Liver (tissue), 8 donors: ENCODE measurements at regions not wholly inside any gene's neighbourhood (a gene's known extent, or its start where the extent isn't known, plus 50 kb on each side); places are given as distances from the start of the nearest gene placed in this dataset.

ENCODE experiments used
- DNase-seq: peaks from one replicate; pipeline ENCODE4 v3.0.0-alpha.2; 2017; ENCODE audit warnings: low spot score
- H3K27ac ChIP-seq, 2 donors: one replicate each; pipeline ENCODE4 v1.7.0; 2013; ENCODE audit warnings: inconsistent platforms in 2 of 2, low read length in 2 of 2, control low read depth in 1 of 2, low read depth in 1 of 2, mild to moderate bottlenecking in 1 of 2
- H3K27me3 ChIP-seq, 4 donors: one replicate each; pipeline versions ENCODE4 v1.6.1 to v1.7.0; 2013; ENCODE audit warnings: low read length in 3 of 4, inconsistent platforms in 1 of 4, mild to moderate bottlenecking in 1 of 4, moderate library complexity in 1 of 4; ENCODE audit not compliant: control insufficient read depth in 4 of 4, insufficient read depth in 4 of 4
- H3K36me3 ChIP-seq, 4 donors: one replicate each; pipeline versions ENCODE4 v1.6.1 to v1.7.0; 2013; ENCODE audit warnings: low read length in 3 of 4, mild to moderate bottlenecking in 3 of 4, low read depth in 1 of 4, moderate library complexity in 1 of 4; ENCODE audit not compliant: control insufficient read depth in 4 of 4, insufficient read depth in 3 of 4
- H3K4me1 ChIP-seq, 4 donors: one replicate each; pipeline versions ENCODE4 v1.6.1 to v1.7.0; 2013; ENCODE audit warnings: low read length in 3 of 4, mild to moderate bottlenecking in 3 of 4, moderate library complexity in 1 of 4; ENCODE audit not compliant: control insufficient read depth in 4 of 4, insufficient read depth in 4 of 4
- H3K4me3 ChIP-seq, 3 donors: one replicate each; pipeline versions ENCODE4 v1.6.1 to v1.7.0; 2013; ENCODE audit warnings: low read length in 3 of 3, control low read depth in 1 of 3, low read depth in 1 of 3, mild to moderate bottlenecking in 1 of 3
- H3K9ac ChIP-seq, 2 donors: one replicate each; pipeline ENCODE4 v1.7.0; 2013; ENCODE audit warnings: low read length in 2 of 2, mild to moderate bottlenecking in 2 of 2, moderate library complexity in 2 of 2, control low read depth in 1 of 2, low read depth in 1 of 2
- H3K9me3 ChIP-seq, 4 donors: one replicate each; pipeline versions ENCODE4 v1.6.1 to v1.7.0; 2013; ENCODE audit warnings: low read length in 3 of 4; ENCODE audit not compliant: control insufficient read depth in 4 of 4
- ATF3 ChIP-seq: IDR thresholded peaks from 2 replicates; pipeline ENCODE4 v1.6.1; 2016; ENCODE audit warnings: antibody characterized with exemption
- CTCF ChIP-seq: fragments of 150-350 bp; IDR thresholded peaks from 2 replicates; pipeline ENCODE4 v1.5.1; 2017; ENCODE audit warnings: improper control_type of control experiment, low read depth, low read length; ENCODE audit not compliant: missing input control
- EGR1 ChIP-seq, 2 donors: IDR thresholded peaks; 2 replicates each; pipeline ENCODE4 v1.6.1; 2016 to 2018; ENCODE audit warnings: antibody characterized with exemption in 2 of 2, low read depth in 2 of 2
- FOXA2 ChIP-seq: IDR thresholded peaks from 2 replicates; pipeline ENCODE4 v1.6.1; 2016; ENCODE audit warnings: antibody characterized with exemption
- GABPA ChIP-seq, 2 donors: IDR thresholded peaks in 1 of 2; conservative IDR thresholded peaks in 1 of 2; 2 replicates each; pipeline ENCODE4 v1.6.1; 2016; ENCODE audit warnings: antibody characterized with exemption in 2 of 2, mild to moderate bottlenecking in 1 of 2, moderate library complexity in 1 of 2
- HNF4A ChIP-seq, 2 donors: conservative IDR thresholded peaks; 2 replicates each; pipeline ENCODE4 v1.6.1; 2016; ENCODE audit warnings: antibody characterized with exemption in 2 of 2, mild to moderate bottlenecking in 2 of 2
- JUND ChIP-seq, 2 donors: IDR thresholded peaks; 2 replicates each; pipeline ENCODE4 v1.6.1; 2016; ENCODE audit warnings: antibody characterized with exemption in 2 of 2
- NR2F2 ChIP-seq: IDR thresholded peaks from 2 replicates; pipeline ENCODE4 v1.6.1; 2016; ENCODE audit warnings: antibody characterized with exemption
- RAD21 ChIP-seq, 2 donors: IDR thresholded peaks; 2 replicates each; pipeline ENCODE4 v1.6.1; 2016; ENCODE audit warnings: antibody characterized with exemption in 2 of 2, mild to moderate bottlenecking in 2 of 2
- REST ChIP-seq: IDR thresholded peaks from 2 replicates; pipeline ENCODE4 v1.6.1; 2016; ENCODE audit warnings: antibody characterized with exemption, mild to moderate bottlenecking
- RXRA ChIP-seq, 2 donors: IDR thresholded peaks; 2 replicates each; pipeline ENCODE4 v1.6.1; 2017 to 2018; ENCODE audit warnings: antibody characterized with exemption in 2 of 2, mild to moderate bottlenecking in 1 of 2
- SP1 ChIP-seq: IDR thresholded peaks from 2 replicates; pipeline ENCODE4 v1.6.1; 2018; ENCODE audit warnings: antibody characterized with exemption, mild to moderate bottlenecking
- TAF1 ChIP-seq: conservative IDR thresholded peaks from 2 replicates; pipeline ENCODE4 v1.6.1; 2016; ENCODE audit warnings: antibody characterized with exemption, mild to moderate bottlenecking
- YY1 ChIP-seq: IDR thresholded peaks from 2 replicates; pipeline ENCODE4 v1.6.1; 2016; ENCODE audit warnings: antibody characterized with exemption, mild to moderate bottlenecking
- ZBTB33 ChIP-seq: IDR thresholded peaks from 2 replicates; pipeline ENCODE4 v1.6.1; 2016; ENCODE audit warnings: antibody characterized with exemption
- WGBS: extraction: QIAGEN DNeasy Blood & Tissue Kit; methylation state at CpG from one replicate; pipeline ENCODE4 v1.1.7; 2013; 5-methylcytosine and 5-hydroxymethylcytosine counted together
- donor health status: healthy.
- donor health status: healthy.
- donor health status: healthy.
- donor health status: healthy.
- donor health status: healthy.

- Histone ChIP-seq H3K27me3 (no peaks in the 10 kb centered on the region), H3K4me1 (no peaks in the 10 kb centered on the region)
Observed at GRCh38 chr9:26013199-26013598, 335.0 kb upstream of the TUSC1 start.

GRCh38 chr9:26012797-26013196 lies 334.6 kb upstream of the TUSC1 start:
- no peak overlapping the region for H3K9ac ChIP-seq
- no peaks in the 10 kb centered on the region for H3K27me3 ChIP-seq
- DNase-seq, result no peak
- H3K36me3 ChIP-seq, result no peaks in the 10 kb centered on the region
- no peak for TF ChIP-seq NR2F2
- H3K27ac ChIP-seq, result no peak overlapping the region
- H3K4me1 ChIP-seq, result no peaks in the 10 kb centered on the region
- H3K9me3 ChIP-seq, result peaks cover 0 to 2% (median 0%) of the 10 kb centered on the region in 4 donors
- WGBS, result 88% methylated on average over 3 of the region's 3 CpGs
- no peak overlapping the region for H3K4me3 ChIP-seq

More at GRCh38 chr9:26013199-26013598, 335.0 kb upstream of the TUSC1 start:
- Histone ChIP-seq H3K27ac (no peak overlapping the region), H3K36me3 (no peaks in the 10 kb centered on the region), H3K9ac (no peak overlapping the region), H3K9me3 (peaks cover 0 to 2% (median 0%) of the 10 kb centered on the region in 4 donors), H3K4me3 (no peak overlapping the region)
- no peak for TF ChIP-seq REST
- TF ChIP-seq CTCF, result no peak
- TF ChIP-seq SP1, result no peak
- TF ChIP-seq EGR1 (IDR thresholded peaks at IDR 0.05; ENCODE audit: low read depth in 2 of 2), result no peak
- no peak for TF ChIP-seq RXRA (IDR thresholded peaks at IDR 0.05)
- no peak for TF ChIP-seq FOXA2
- no peak for DNase-seq

GRCh38 chr9:25994605-25995004 lies 316.4 kb upstream of the TUSC1 start:
- Histone ChIP-seq H3K4me1 (no peaks in the 10 kb centered on the region), H3K27me3 (no peaks in the 10 kb centered on the region), H3K9me3 (peaks cover 0 to 4% (median under 1%) of the 10 kb centered on the region in 4 donors), H3K9ac (no peak overlapping the region), H3K4me3 (no peak overlapping the region), H3K36me3 (no peaks in the 10 kb centered on the region), H3K27ac (no peak overlapping the region)
- DNase-seq, result no peak
- WGBS, result 38% methylated on average over 6 of the region's 6 CpGs
- no peak for TF ChIP-seq GABPA (IDR thresholded peaks at IDR 0.05 in 1 of 2, conservative IDR thresholded peaks at IDR 0.05 in 1 of 2)
- no peak for TF ChIP-seq TAF1
- no peak for TF ChIP-seq RXRA (IDR thresholded peaks at IDR 0.05)
- TF ChIP-seq ZBTB33, result no peak
- no peak for TF ChIP-seq ATF3
- TF ChIP-seq CTCF, result no peak
- no peak for TF ChIP-seq JUND (IDR thresholded peaks at IDR 0.05)
- no peak for TF ChIP-seq HNF4A (conservative IDR thresholded peaks at IDR 0.05)
- no peak for TF ChIP-seq EGR1 (IDR thresholded peaks at IDR 0.05; ENCODE audit: low read depth in 2 of 2)
- no peak for TF ChIP-seq YY1
- no peak for TF ChIP-seq RAD21 (IDR thresholded peaks at IDR 0.05)
- TF ChIP-seq NR2F2, result no peak
